ENCODE measurements at regions not wholly inside any gene's neighbourhood (a gene's known extent, or its start where the extent isn't known, plus 50 kb on each side); places are given as distances from the start of the nearest gene placed in this dataset.
"Not testable (repeated sequence)": the region's sequence is repeated elsewhere in the genome, so short reads cannot be mapped to it uniquely, and the experiment has no call there.

GRCh38 chr16:88268186-88268970 lies 114.4 kb upstream of the ZNF469 start:
- not testable (repeated sequence) for TF ChIP-seq CTCF (conservative IDR thresholded peaks at IDR 0.05); ZFX (IDR thresholded peaks at IDR 0.05)
